H1 (cell line): ENCODE measurements at regions not wholly inside any gene's neighbourhood (a gene's known extent, or its start where the extent isn't known, plus 50 kb on each side); places are given as distances from the start of the nearest gene placed in this dataset.

ENCODE experiments used
- BACH1 ChIP-seq: IDR thresholded peaks from 2 replicates; pipeline ENCODE4 v1.6.1; 2012; ENCODE audit warnings: low read length, improper control_type of control experiment
- CBX5 ChIP-seq: fragments of 300-800, 300-1000 bp; sonication (generic); IDR thresholded peaks from 2 replicates; pipeline ENCODE4 v1.7.1; 2016; ENCODE audit warnings: antibody characterized with exemption, low read length, low read depth
- EZH2 ChIP-seq: fragments of 200-600 bp; sonication (generic); IDR thresholded peaks from 2 replicates; pipeline ENCODE4 v1.7.1; 2012; ENCODE audit warnings: low read depth, mild to moderate bottlenecking, moderate library complexity, low read length, inconsistent platforms; ENCODE audit not compliant: severe bottlenecking
- GABPA ChIP-seq: IDR thresholded peaks from 2 replicates; pipeline ENCODE4 v1.6.1; 2011; ENCODE audit warnings: mild to moderate bottlenecking, low read length, moderate library complexity, borderline replicate concordance; ENCODE audit not compliant: insufficient read depth
- HDAC2 ChIP-seq, 2 experiments: fragments of 300-600 bp in 1 of 2; sonication (generic) in 1 of 2; IDR thresholded peaks; 2 replicates each; pipeline ENCODE4 v1.6.1; 2011 to 2012; ENCODE audit warnings: low read depth in 2 of 2, low read length in 2 of 2, mild to moderate bottlenecking in 2 of 2, moderate library complexity in 2 of 2, borderline replicate concordance in 1 of 2, inconsistent platforms in 1 of 2
- POLR2A ChIP-seq, 2 experiments: IDR thresholded peaks; 1 replicate in 1 of 2; 2 replicates in 1 of 2; pipeline ENCODE4 v1.6.1; 2011; ENCODE audit warnings: low read depth in 2 of 2, low read length in 2 of 2, mild to moderate bottlenecking in 2 of 2; ENCODE audit errors: control extremely low read depth in 1 of 2
- POLR2AphosphoS5 ChIP-seq: IDR thresholded peaks from 2 replicates; pipeline ENCODE4 v1.6.1; 2011; ENCODE audit warnings: low read depth, low read length
- SAP30 ChIP-seq: fragments of 300-600 bp; sonication (generic); IDR thresholded peaks from 2 replicates; pipeline ENCODE4 v1.7.1; 2012; ENCODE audit warnings: low read length, moderate library complexity, mild to moderate bottlenecking, inconsistent platforms; ENCODE audit not compliant: insufficient read depth, insufficient replicate concordance
- TF ChIP-seq, protein P1 (sequence below), 3 experiments: IDR thresholded peaks; 1 replicate in 2 of 3; 2 replicates in 1 of 3; pipeline versions ENCODE4 v1.5.1 to v1.6.1; 2011; ENCODE audit warnings: low read length in 3 of 3, mild to moderate bottlenecking in 3 of 3, inconsistent platforms in 2 of 3, low read depth in 1 of 3, moderate library complexity in 1 of 3; ENCODE audit not compliant: insufficient read depth in 1 of 3; ENCODE audit errors: control extremely low read depth in 1 of 3
- TF ChIP-seq, protein P2 (sequence below): IDR thresholded peaks from 2 replicates; pipeline ENCODE4 v1.6.1; 2012; ENCODE audit warnings: low read length, inconsistent platforms

DNA sequence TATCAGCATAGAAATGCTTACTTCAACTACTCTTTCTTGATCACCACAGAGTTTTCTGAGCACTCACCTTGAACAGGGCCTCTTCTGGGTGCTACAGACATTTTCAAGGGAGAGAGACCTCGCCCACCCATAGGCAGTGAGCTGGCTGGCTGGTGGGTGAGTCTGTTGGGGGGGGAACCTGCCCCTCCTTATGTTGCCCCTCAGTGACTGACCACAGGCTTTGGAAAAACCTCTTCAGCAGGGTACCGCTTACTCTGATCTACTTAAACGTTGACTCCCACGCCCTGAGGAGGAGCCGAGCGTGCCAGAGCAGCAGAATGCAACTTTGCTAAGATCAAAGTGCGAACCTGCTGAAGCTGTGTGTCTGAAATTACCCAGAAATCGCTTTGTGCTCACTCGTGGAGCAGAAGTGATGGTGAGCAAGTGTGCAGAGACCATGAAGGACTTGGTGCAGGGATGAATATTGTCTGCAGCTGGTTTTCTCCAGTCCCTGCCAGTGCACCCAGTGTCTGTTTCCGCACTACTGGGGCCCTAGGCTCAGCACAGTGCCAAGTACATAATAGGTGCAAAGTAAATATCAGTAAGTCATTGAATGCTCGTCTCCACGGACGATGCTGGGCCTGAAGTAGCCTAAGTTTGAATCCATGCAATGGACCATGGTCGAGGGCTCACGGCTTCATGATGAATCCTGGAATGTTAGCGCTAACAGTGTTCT is 158.7 kb upstream of the IRF2BP2 start:
- TF ChIP-seq GABPA (no peak), BACH1 (no peak), POLR2A (IDR thresholded peaks at IDR 0.05; ENCODE audit: control extremely low read depth in 1 of 2, low read depth in 2 of 2, low read length in 2 of 2) (no peak), POLR2AphosphoS5 (no peak), EZH2 (no peak), SAP30 (no peak), CBX5 (no peak), HDAC2 (IDR thresholded peaks at IDR 0.05; ENCODE audit: borderline replicate concordance in 1 of 2, low read depth in 2 of 2, low read length in 2 of 2) (no peak)
- TF ChIP-seq, protein P1, sequence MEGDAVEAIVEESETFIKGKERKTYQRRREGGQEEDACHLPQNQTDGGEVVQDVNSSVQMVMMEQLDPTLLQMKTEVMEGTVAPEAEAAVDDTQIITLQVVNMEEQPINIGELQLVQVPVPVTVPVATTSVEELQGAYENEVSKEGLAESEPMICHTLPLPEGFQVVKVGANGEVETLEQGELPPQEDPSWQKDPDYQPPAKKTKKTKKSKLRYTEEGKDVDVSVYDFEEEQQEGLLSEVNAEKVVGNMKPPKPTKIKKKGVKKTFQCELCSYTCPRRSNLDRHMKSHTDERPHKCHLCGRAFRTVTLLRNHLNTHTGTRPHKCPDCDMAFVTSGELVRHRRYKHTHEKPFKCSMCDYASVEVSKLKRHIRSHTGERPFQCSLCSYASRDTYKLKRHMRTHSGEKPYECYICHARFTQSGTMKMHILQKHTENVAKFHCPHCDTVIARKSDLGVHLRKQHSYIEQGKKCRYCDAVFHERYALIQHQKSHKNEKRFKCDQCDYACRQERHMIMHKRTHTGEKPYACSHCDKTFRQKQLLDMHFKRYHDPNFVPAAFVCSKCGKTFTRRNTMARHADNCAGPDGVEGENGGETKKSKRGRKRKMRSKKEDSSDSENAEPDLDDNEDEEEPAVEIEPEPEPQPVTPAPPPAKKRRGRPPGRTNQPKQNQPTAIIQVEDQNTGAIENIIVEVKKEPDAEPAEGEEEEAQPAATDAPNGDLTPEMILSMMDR (IDR thresholded peaks at IDR 0.05; ENCODE audit: control extremely low read depth in 1 of 3, insufficient read depth in 1 of 3, low read depth in 1 of 3, low read length in 3 of 3), result no peak
- TF ChIP-seq, protein P2, sequence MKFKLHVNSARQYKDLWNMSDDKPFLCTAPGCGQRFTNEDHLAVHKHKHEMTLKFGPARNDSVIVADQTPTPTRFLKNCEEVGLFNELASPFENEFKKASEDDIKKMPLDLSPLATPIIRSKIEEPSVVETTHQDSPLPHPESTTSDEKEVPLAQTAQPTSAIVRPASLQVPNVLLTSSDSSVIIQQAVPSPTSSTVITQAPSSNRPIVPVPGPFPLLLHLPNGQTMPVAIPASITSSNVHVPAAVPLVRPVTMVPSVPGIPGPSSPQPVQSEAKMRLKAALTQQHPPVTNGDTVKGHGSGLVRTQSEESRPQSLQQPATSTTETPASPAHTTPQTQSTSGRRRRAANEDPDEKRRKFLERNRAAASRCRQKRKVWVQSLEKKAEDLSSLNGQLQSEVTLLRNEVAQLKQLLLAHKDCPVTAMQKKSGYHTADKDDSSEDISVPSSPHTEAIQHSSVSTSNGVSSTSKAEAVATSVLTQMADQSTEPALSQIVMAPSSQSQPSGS, result no peak
